GM21367 (cell line): ENCODE measurements at regions not wholly inside any gene's neighbourhood (a gene's known extent, or its start where the extent isn't known, plus 50 kb on each side); places are given as distances from the start of the nearest gene placed in this dataset.

Source experiments
- ATAC-seq: cut with Tn5 transposase; IDR thresholded peaks from one replicate; pipeline ENCODE4 v1.9.1; 2021; ENCODE audit not compliant: unreplicated experiment

- no peak for ATAC-seq
These were observed 334.7 kb downstream of the IRS2 start for GRCh38 chr13:109451726-109452125.

DNA sequence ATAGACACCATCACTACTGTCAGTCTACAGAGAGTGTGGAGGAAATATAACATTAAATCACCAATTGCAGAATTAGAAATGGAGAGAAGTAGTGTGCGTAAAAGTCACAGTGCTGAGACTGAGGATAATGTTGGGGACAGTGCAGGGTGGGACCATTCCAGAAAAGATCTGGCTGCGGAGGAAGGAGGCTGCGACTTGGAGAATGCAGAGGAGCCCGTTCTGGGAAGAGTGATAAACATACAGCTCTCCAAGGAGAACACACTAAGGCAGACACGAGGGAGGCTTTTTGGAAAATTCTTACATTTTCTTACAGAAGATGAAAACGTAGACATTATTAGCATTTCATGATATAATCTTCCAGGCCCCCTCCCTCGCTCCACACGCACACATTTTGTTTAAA is 337.8 kb downstream of the IRS2 start:
- ATAC-seq, result no peak

- ATAC-seq, result no peak
These were observed 338.7 kb downstream of the IRS2 start for GRCh38 chr13:109447667-109448066.

GRCh38 chr13:109440320-109440719 is 346.1 kb downstream of the IRS2 start:
- no peak for ATAC-seq

- ATAC-seq, result no peak
These were observed 346.6 kb downstream of the IRS2 start for GRCh38 chr13:109439813-109440212.

DNA sequence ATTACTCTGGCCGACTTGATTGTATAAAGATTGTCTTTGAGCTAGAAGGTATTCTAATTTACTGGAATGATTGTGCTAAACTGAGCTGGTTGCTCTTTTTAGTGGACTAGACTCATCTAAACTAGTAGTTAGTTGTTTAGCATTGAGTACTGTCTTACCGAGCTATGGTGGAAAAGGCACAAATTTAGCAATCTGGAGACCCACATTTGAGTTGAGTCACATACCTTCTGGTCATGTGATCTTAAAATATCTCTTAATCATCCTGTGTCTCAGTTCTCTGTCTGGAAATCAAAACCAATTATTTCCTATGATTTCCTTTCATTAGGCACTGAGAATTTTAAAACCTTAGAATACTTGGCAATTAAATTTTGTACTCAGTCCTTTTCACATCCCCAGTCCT is 349.5 kb downstream of the IRS2 start:
- ATAC-seq, result no peak

- no peak for ATAC-seq
These were observed 350.2 kb downstream of the IRS2 start for GRCh38 chr13:109436055-109436622.

DNA sequence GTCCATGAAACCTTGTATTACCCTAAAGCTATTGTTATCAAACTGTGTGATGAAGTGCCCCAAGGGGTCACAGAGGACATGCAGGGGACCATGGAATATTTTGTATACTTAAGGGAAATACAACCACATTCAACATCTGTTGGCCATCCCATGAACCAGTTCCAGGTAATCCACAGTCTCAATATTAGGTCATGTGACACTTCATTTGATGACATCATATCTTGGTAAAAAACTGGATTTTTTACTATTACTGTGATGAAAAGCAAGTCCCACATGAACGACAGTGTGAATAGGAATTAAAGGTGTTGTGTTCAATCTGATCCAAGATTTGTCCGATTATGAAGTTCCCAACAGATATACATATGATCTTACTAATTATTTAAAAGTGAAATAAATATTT is 355.2 kb downstream of the IRS2 start:
- ATAC-seq, result no peak

DNA sequence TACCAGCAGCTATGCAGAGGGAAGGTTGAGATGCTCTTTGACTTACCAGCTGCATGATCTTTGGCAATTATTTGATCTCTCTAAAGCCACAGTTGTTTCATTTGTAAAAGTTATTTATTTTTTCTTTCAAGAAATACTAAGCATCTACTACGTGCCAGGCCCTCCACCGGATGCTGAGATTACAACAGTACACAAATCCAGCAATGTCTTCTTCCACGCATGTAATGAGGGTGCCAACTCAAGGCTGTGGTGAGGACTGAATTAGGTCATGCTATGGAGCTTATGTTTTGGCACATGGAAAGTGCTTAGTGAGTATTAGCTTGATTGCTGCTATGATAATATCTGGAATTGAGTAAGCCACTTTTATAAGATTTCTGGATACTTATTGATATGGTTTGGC is 358.2 kb downstream of the IRS2 start:
- no peak for ATAC-seq

- ATAC-seq, result no peak
These were observed 358.7 kb downstream of the IRS2 start for GRCh38 chr13:109427695-109428094.

- no peak for ATAC-seq
These were observed 359.2 kb downstream of the IRS2 start for GRCh38 chr13:109427148-109427547.

GRCh38 chr13:109426690-109426990 is 359.7 kb downstream of the IRS2 start:
- no peak for ATAC-seq

- no peak for ATAC-seq
These were observed 360.3 kb downstream of the IRS2 start for GRCh38 chr13:109425821-109426689.

- ATAC-seq, result no peak
These were observed 364.2 kb downstream of the IRS2 start for GRCh38 chr13:109422161-109422560.

DNA sequence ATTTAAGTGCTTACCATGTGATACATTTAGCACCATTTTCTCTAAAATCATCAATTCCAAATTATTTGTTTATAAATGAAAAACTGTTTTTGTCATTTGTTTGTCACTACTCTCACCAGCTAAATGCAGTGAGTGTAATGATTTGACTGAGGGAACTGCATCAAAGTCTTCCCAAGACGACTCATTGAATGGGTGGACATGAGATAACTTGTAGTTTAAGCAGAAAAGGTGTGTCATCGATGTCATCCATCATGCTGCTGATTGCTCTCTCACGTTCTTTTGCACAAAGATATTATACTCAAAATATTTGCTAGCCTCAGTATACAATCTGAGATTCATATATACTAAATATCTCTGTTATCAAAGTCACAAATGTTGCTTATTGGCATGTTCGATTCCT is 366.5 kb downstream of the IRS2 start:
- ATAC-seq, result no peak

DNA sequence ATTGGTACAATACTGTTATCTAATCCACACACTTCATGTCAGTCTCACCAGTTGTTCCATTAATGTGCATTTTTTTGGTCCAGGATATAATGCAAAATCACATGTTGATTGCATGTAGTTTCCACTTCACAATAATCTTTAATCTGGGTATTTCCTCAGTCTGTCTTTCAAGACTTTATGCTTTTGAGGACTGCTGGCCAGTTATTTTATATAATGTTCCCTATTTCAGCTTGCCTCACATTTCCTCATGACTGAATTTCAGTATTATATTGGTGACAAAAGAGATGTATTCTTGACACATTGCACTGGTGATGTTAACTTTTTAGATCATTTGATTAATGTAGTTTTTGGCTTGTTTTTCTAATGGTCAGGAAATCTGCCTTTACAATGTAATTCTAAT is 368.3 kb downstream of the IRS2 start:
- ATAC-seq, result no peak

DNA sequence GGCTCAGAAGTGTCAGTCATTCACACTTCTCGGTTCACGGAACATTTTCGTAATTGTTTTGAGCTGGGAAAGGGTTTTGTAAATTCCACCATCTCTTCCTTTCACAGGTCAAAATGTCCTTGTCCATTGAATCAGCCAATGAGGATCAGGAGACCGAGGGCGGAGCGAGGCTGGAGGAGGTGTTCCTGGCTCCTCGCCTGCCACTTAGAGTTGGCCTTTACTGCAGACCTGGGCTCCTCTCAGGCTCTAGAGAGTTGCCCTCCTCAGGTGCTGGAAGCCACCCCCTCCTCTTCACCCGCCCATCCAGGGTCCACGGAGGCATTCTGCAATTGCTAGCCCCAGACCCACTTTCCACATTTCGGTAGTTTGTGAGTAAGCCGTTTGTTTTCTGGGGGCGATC is 370.4 kb downstream of the IRS2 start:
- no peak for ATAC-seq

- no peak for ATAC-seq
These were observed 371.3 kb downstream of the IRS2 start for GRCh38 chr13:109415057-109415456.

DNA sequence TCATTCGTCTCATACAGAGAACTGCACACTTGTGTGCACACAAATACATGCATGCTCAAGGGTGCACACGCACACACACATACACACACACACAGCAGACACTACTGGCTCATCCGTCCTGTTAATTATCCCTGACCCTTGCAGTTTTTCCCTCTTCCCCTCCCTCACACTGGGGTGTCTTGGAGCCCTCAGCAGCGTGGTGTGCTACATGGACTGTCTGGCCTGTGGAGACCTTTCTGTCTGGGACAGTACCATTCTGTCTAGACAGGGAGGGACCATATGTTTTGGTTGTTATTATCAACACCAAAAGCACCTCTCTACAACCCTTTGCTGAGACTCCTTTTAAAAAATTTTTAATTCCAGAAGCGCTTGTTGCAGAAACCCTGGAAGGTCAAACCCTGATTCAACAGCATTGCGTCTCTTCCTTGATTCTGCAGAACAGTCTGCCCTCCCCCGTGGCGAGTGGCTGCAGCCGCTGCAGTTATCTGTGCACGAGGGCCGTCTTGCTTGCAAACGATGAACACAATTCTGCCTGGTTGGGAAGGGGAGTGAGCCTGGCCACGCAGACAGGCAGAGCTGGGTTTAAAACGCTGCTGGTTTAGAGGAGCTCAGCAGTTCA is 374.0 kb downstream of the IRS2 start:
- no peak for ATAC-seq

DNA sequence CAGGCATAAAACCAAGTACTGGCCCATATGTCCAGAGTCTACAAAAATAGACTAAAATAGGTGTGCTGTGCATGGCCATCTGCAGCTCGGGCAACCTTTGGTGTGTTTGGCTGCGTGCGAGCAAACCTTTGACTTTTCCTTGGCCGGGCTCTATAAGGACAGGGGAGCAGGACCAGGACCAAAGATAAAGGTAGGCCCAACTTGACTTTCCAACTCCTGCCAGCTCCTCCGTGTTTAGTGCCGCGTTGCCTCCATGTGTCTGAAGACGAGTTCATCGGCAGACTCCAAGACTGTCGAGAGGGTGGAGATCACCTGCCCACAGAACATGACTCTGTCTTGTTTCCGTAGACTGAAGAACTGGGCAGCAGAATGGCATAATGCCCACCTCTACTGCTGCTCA is 375.5 kb downstream of the IRS2 start:
- no peak for ATAC-seq

- ATAC-seq, result no peak
These were observed 377.6 kb downstream of the IRS2 start for GRCh38 chr13:109408591-109409382.
